Globus pallidus (tissue), 1 donor: ENCODE measurements at regions not wholly inside any gene's neighbourhood (a gene's known extent, or its start where the extent isn't known, plus 50 kb on each side); places are given as distances from the start of the nearest gene placed in this dataset.

Experiments
- DNase-seq: peaks from one replicate; pipeline ENCODE4 v3.0.0-alpha.2; 2015; ENCODE audit warnings: low spot score

GRCh38 chr1:5597991-5598823, 394.0 kb downstream of the NPHP4 start:
- DNase-seq, result no peak

GRCh38 chr1:5597171-5597850, 394.9 kb downstream of the NPHP4 start:
- DNase-seq, result no peak

GRCh38 chr1:5596651-5597050, 395.6 kb downstream of the NPHP4 start:
- DNase-seq, result no peak

- DNase-seq, result no peak
These were observed 396.6 kb downstream of the NPHP4 start for GRCh38 chr1:5595531-5596170.

GRCh38 chr1:5594056-5594956, 397.9 kb downstream of the NPHP4 start:
- no peak for DNase-seq

GRCh38 chr1:5590717-5591116, 401.5 kb downstream of the NPHP4 start:
- DNase-seq, result no peak

- DNase-seq, result no peak
These were observed 405.6 kb downstream of the NPHP4 start for GRCh38 chr1:5586629-5587028.

GRCh38 chr1:5585256-5585655, 407.0 kb downstream of the NPHP4 start:
- no peak for DNase-seq

- no peak for DNase-seq
These were observed 411.3 kb downstream of the NPHP4 start for GRCh38 chr1:5580926-5581325.

- DNase-seq, result no peak
These were observed 412.3 kb downstream of the NPHP4 start for GRCh38 chr1:5579966-5580365.

GRCh38 chr1:5578690-5579089, 413.5 kb downstream of the NPHP4 start:
- DNase-seq, result no peak

GRCh38 chr1:5577255-5578040, 414.8 kb downstream of the NPHP4 start:
- no peak for DNase-seq

- DNase-seq, result no peak
These were observed 415.6 kb downstream of the NPHP4 start for GRCh38 chr1:5576673-5577065.

- DNase-seq, result no peak
These were observed 416.1 kb downstream of the NPHP4 start for GRCh38 chr1:5576011-5576672.

- DNase-seq, result no peak
These were observed 416.8 kb downstream of the NPHP4 start for GRCh38 chr1:5575396-5575940.

GRCh38 chr1:5574641-5575040, 417.6 kb downstream of the NPHP4 start:
- DNase-seq, result no peak

GRCh38 chr1:5572794-5573193, 419.4 kb downstream of the NPHP4 start:
- DNase-seq, result no peak

- DNase-seq, result no peak
These were observed 420.3 kb downstream of the NPHP4 start for GRCh38 chr1:5571861-5572401.

GRCh38 chr1:5571438-5571837, 420.8 kb downstream of the NPHP4 start:
- DNase-seq, result no peak

- DNase-seq, result no peak
These were observed 421.3 kb downstream of the NPHP4 start for GRCh38 chr1:5570931-5571330.
